Uterus (tissue), 3 donors: ENCODE measurements at regions not wholly inside any gene's neighbourhood (a gene's known extent, or its start where the extent isn't known, plus 50 kb on each side); places are given as distances from the start of the nearest gene placed in this dataset.

Source experiments
- DNase-seq, 2 donors: peaks; one replicate each; pipeline ENCODE4 v3.0.0-alpha.2; 2019 to 2020
- H3K27ac ChIP-seq, 2 donors: fragments of 200-600 bp; sonication (generic); 1 replicate in 1 of 2; 2 replicates in 1 of 2; pipeline ENCODE4 v1.5.1; 2016 to 2018
- H3K27me3 ChIP-seq, 2 donors: fragments of 200-600 bp; sonication (generic); one replicate each; pipeline ENCODE4 v1.5.1; 2018 to 2019; ENCODE audit warnings: control low read depth in 1 of 2
- H3K36me3 ChIP-seq, 2 donors: fragments of 200-600 bp; sonication (generic); one replicate each; pipeline ENCODE4 v1.5.1; 2019; ENCODE audit warnings: control low read depth in 1 of 2
- H3K4me1 ChIP-seq, 2 donors: fragments of 200-600 bp; sonication (generic); one replicate each; pipeline ENCODE4 v1.5.1; 2018 to 2019; ENCODE audit warnings: control low read depth in 1 of 2
- H3K4me3 ChIP-seq, 2 donors: fragments of 200-600 bp; sonication (generic); 1 replicate in 1 of 2; 2 replicates in 1 of 2; pipeline ENCODE4 v1.5.1; 2018 to 2019; ENCODE audit warnings: mild to moderate bottlenecking in 1 of 2
- H3K9me3 ChIP-seq, 2 donors: fragments of 200-600 bp; sonication (generic); one replicate each; pipeline ENCODE4 v1.5.1; 2019; ENCODE audit warnings: control low read depth in 1 of 2
- CTCF ChIP-seq, 4 experiments: fragments of 200-600 bp in 2 of 4; fragments of 450-650 bp in 2 of 4; sonication (generic) in 2 of 4; IDR thresholded peaks; one replicate each; pipeline ENCODE4 v1.5.1; 2016 to 2019; ENCODE audit warnings: antibody characterized with exemption in 4 of 4, mild to moderate bottlenecking in 2 of 4, moderate library complexity in 1 of 4
- POLR2A ChIP-seq, 2 donors: fragments of 450-650 bp; IDR thresholded peaks; one replicate each; pipeline ENCODE4 v1.6.1; 2016; ENCODE audit warnings: antibody characterized with exemption in 2 of 2, mild to moderate bottlenecking in 1 of 2, moderate library complexity in 1 of 2
- intact Hi-C: fragments of 100-400 bp; cut with DNase I; formaldehyde crosslinking; loops from one replicate; pipeline ENCODE4 v1.15.1; 2023; ENCODE audit warnings: low total_unique reads
- donor health status: DM: yes; HTN: yes; CAD: no.

DNA sequence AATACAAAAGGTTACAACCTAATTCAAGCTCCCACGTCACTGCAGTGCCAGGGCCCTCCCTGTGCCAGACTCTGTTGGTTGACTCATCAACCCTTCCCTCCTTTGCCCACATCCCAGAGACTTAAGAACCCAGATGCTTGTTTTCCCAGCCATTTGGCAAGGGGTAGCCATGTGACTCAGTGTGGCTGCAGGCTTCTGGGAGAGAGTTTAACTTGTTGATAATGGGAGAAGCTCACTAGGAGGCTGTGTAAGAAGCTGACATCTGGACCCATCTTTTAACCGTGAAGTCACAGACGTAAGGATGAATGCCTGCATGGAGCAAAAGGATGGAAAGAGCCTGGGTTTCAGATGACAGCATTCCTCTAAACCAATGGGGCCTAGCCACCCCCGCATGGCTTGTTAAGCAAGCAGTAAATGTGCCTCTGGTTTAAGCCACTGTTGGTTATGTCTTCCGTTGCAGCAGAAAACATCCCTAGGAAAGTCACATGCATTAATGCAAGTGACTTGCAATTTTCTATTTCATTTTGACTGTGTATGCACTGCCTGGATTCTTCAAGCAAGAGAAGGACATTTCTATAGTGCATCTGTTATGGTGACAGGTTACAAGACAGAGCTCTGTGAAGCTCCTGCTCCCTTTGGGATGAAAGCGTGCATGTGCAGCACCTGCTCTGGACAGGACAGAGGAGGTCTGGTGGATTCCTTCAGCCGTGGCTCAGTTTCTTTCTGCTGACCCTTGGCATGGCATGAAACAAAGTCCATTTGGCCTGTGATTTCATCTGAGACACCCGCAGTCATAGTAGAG is 57.5 kb upstream of the CREB5 start:
- intact Hi-C loops = no loop called here
- no peak overlapping the region for H3K4me3 ChIP-seq
- no peaks in the 10 kb centered on the region for H3K27me3 ChIP-seq
- no peaks in the 10 kb centered on the region for H3K36me3 ChIP-seq
- no peak overlapping the region for H3K27ac ChIP-seq
- no peak for DNase-seq
- TF ChIP-seq POLR2A (IDR thresholded peaks at IDR 0.05) (no peak), CTCF (IDR thresholded peaks at IDR 0.05) (no peak)
- H3K9me3 ChIP-seq = no peaks in the 10 kb centered on the region
- H3K4me1 ChIP-seq = no peaks in the 10 kb centered on the region

DNA sequence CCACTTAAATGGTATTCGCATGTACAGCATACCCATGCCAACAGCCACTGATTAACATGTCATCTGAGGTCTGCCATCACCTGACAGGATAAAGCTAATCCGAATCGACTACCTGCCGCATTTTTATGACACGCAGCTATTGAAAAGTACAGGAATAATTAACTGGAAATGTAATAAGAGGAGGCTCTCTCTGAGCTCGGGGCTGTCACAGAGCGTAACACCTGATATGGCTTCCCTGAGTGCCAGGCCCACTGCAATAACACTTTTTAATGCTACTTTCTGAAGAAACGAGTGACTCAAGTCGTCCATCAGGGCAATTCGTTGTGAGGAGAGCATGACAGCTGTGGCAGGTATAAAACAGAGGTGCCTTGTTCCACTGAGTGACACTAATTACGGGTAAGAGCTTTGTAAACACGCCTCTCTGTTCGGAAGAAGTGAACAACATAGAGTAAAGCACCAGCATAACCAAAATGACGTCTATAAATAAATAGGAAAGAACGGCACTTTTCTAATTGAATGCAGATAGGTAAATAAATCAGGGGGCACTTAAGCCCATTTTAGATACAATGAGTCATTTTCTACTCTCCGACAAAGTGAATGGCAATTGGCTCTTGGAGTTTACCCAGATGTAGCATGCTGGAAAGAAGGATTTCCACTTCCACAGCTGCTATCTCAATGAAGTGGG is 56.5 kb upstream of the CREB5 start:
- no peak for TF ChIP-seq POLR2A (IDR thresholded peaks at IDR 0.05)
- no peak for TF ChIP-seq CTCF (IDR thresholded peaks at IDR 0.05)
- Histone ChIP-seq H3K4me1 (no peaks in the 10 kb centered on the region), H3K9me3 (no peaks in the 10 kb centered on the region), H3K36me3 (no peaks in the 10 kb centered on the region), H3K27ac (no peak overlapping the region), H3K4me3 (no peak overlapping the region), H3K27me3 (no peaks in the 10 kb centered on the region)
- DNase-seq = no peak
- intact Hi-C loops = no loop called here

DNA sequence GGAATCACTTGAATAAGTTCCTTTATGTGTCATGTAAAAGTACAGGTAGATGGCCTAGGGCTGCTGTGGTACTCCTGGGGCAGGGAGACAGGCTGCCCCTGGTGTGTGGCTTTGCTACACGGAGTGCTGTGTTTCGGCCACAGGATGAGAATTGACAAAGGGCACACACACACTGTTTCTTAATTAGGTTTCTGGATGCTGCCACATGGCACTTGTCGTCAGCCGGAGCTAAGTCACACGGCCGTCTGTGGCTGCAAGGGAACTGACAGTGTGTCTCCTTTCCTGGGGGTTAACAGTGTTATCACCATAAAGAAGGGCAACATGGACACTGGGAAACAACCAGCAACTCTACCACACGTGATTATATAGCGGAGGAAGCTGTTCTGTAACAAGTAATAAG is 55.7 kb upstream of the CREB5 start:
- TF ChIP-seq POLR2A (IDR thresholded peaks at IDR 0.05) (no peak), CTCF (IDR thresholded peaks at IDR 0.05) (no peak)
- intact Hi-C loops = no loop called here
- H3K9me3 ChIP-seq = no peaks in the 10 kb centered on the region
- DNase-seq = no peak
- no peak overlapping the region for H3K27ac ChIP-seq
- H3K27me3 ChIP-seq = no peaks in the 10 kb centered on the region
- H3K4me3 ChIP-seq = no peak overlapping the region
- no peaks in the 10 kb centered on the region for H3K36me3 ChIP-seq
- H3K4me1 ChIP-seq = no peaks in the 10 kb centered on the region

DNA sequence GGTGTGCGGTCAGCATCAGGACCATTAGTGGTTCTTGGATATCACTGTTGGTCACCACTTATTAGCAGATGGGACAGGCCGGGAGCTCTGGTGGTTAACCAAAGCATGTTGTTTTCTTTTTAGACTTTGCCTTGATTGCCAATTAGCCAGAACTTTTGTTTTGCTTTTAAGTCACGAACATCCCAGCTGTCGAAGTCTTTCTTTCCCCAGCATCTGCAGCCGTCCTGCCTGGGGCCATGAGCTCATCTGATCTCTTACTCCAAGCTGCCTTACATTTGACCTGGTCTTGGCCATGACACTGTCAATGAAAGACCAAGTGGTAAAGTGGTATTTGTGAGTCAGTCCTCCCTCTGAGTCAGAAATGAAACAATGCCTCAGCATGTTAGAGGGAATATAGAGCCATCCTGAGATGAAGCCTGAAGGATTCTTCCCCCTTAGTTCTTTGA is 53.9 kb upstream of the CREB5 start:
- Histone ChIP-seq H3K36me3 (no peaks in the 10 kb centered on the region), H3K27ac (no peak overlapping the region), H3K4me3 (no peak overlapping the region), H3K27me3 (no peaks in the 10 kb centered on the region), H3K9me3 (no peaks in the 10 kb centered on the region), H3K4me1 (no peaks in the 10 kb centered on the region)
- no peak for TF ChIP-seq CTCF (IDR thresholded peaks at IDR 0.05)
- TF ChIP-seq POLR2A (IDR thresholded peaks at IDR 0.05) = no peak
- intact Hi-C loops = no loop called here
- DNase-seq = no peak

DNA sequence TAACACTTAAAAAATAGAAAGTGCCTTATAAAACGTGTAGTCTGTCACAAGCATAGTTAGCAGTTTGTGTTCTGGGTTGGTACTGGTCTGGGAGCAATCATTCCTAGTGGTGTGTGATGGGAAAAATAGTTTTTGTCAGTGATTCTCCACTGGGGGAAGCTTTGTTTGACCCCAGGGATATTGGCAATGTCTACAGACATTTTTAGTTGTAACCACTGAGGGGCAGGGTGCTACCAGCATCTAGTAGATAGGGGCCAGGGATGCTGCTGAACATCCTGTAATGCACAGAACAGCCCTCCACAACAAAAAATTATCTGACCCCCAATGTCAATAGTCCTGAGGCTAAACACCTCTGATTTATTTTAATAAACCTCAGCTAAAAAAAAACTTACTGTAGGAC is 51.6 kb upstream of the CREB5 start:
- Histone ChIP-seq H3K4me1 (no peaks in the 10 kb centered on the region), H3K9me3 (no peaks in the 10 kb centered on the region), H3K36me3 (no peaks in the 10 kb centered on the region), H3K4me3 (no peak overlapping the region), H3K27me3 (no peaks in the 10 kb centered on the region), H3K27ac (no peak overlapping the region)
- intact Hi-C loops = no loop called here
- TF ChIP-seq POLR2A (IDR thresholded peaks at IDR 0.05) (no peak), CTCF (IDR thresholded peaks at IDR 0.05) (no peak)
- no peak for DNase-seq
